ENCODE measurements at regions not wholly inside any gene's neighbourhood (a gene's known extent, or its start where the extent isn't known, plus 50 kb on each side); places are given as distances from the start of the nearest gene placed in this dataset.

- Mint-ChIP-seq H3K27ac (ENCODE audit: unreplicated experiment) (no peak overlapping the region), H3K4me1 (ENCODE audit: unreplicated experiment) (no peaks in the 10 kb centered on the region), H3K4me3 (ENCODE audit: unreplicated experiment) (no peak overlapping the region), H3K36me3 (ENCODE audit: unreplicated experiment) (no peaks in the 10 kb centered on the region), H3K27me3 (ENCODE audit: unreplicated experiment) (peaks cover 6% of the 10 kb centered on the region), H3K9me3 (ENCODE audit: unreplicated experiment) (no peaks in the 10 kb centered on the region)
- DNase-seq (ENCODE audit: extremely low spot score, unreplicated experiment): no peak
- TF ChIP-seq, protein P1, sequence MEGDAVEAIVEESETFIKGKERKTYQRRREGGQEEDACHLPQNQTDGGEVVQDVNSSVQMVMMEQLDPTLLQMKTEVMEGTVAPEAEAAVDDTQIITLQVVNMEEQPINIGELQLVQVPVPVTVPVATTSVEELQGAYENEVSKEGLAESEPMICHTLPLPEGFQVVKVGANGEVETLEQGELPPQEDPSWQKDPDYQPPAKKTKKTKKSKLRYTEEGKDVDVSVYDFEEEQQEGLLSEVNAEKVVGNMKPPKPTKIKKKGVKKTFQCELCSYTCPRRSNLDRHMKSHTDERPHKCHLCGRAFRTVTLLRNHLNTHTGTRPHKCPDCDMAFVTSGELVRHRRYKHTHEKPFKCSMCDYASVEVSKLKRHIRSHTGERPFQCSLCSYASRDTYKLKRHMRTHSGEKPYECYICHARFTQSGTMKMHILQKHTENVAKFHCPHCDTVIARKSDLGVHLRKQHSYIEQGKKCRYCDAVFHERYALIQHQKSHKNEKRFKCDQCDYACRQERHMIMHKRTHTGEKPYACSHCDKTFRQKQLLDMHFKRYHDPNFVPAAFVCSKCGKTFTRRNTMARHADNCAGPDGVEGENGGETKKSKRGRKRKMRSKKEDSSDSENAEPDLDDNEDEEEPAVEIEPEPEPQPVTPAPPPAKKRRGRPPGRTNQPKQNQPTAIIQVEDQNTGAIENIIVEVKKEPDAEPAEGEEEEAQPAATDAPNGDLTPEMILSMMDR (IDR thresholded peaks at IDR 0.05): no peak
Measured at GRCh38 chr3:87558492-87558891, 282.1 kb upstream of the POU1F1 start.

- TF ChIP-seq, protein P1 (IDR thresholded peaks at IDR 0.05): no peak
- Mint-ChIP-seq H3K4me3 (ENCODE audit: unreplicated experiment) (no peak overlapping the region), H3K27me3 (ENCODE audit: unreplicated experiment) (peaks cover 18% of the 10 kb centered on the region), H3K4me1 (ENCODE audit: unreplicated experiment) (no peaks in the 10 kb centered on the region), H3K9me3 (ENCODE audit: unreplicated experiment) (no peaks in the 10 kb centered on the region), H3K27ac (ENCODE audit: unreplicated experiment) (no peak overlapping the region), H3K36me3 (ENCODE audit: unreplicated experiment) (no peaks in the 10 kb centered on the region)
- no peak for DNase-seq (ENCODE audit: extremely low spot score, unreplicated experiment)
Measured at GRCh38 chr3:87555290-87555689, 278.9 kb upstream of the POU1F1 start.

DNA sequence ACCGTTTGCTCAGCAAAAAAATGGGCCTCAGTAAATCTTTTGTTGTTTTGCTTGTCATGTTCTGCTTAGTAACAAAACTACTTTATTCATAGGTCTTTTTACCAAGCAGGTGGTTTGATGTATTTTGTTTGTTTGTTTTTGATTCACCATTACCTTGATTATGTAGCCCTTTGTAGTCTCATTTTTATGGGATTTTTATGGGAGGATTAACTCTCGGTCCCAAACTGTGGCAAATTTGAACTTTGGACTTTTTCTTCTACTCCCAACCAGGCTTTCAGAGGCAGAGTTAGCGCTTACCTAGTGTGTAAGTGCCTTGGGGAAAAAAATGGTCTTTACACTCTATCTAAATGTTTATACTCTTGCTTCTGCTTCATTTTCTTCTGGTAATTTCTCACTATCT lies 276.7 kb upstream of the POU1F1 start:
- no peak overlapping the region for H3K27ac Mint-ChIP-seq (ENCODE audit: unreplicated experiment)
- DNase-seq (ENCODE audit: extremely low spot score, unreplicated experiment): no peak
- TF ChIP-seq, protein P1 (IDR thresholded peaks at IDR 0.05): no peak
- no peaks in the 10 kb centered on the region for H3K9me3 Mint-ChIP-seq (ENCODE audit: unreplicated experiment)
- H3K36me3 Mint-ChIP-seq (ENCODE audit: unreplicated experiment): no peaks in the 10 kb centered on the region
- peaks cover 24% of the 10 kb centered on the region for H3K27me3 Mint-ChIP-seq (ENCODE audit: unreplicated experiment)
- no peak overlapping the region for H3K4me3 Mint-ChIP-seq (ENCODE audit: unreplicated experiment)
- no peaks in the 10 kb centered on the region for H3K4me1 Mint-ChIP-seq (ENCODE audit: unreplicated experiment)

DNA sequence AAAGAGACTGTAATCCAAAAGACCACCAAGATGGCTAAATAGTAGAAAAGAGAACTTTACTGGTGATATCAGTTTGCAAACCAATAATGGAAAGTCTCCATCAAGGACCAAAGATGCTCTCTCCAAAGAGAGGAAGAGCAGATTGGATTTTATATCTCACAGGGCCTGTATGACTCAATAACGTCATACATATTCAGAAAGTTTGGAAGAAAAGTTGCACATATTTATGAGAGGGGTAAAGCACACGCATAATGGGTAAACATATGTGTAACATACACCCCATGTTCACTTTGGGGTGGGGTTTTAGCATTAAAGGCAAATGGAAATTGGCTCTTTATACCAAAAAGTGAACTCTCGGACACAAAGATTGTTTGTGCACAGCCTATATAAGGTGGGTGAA lies 274.5 kb upstream of the POU1F1 start:
- no peak overlapping the region for H3K27ac Mint-ChIP-seq (ENCODE audit: unreplicated experiment)
- TF ChIP-seq, protein P1 (IDR thresholded peaks at IDR 0.05): no peak
- no peaks in the 10 kb centered on the region for H3K9me3 Mint-ChIP-seq (ENCODE audit: unreplicated experiment)
- no peaks in the 10 kb centered on the region for H3K4me1 Mint-ChIP-seq (ENCODE audit: unreplicated experiment)
- H3K27me3 Mint-ChIP-seq (ENCODE audit: unreplicated experiment): peaks cover 30% of the 10 kb centered on the region
- H3K4me3 Mint-ChIP-seq (ENCODE audit: unreplicated experiment): no peak overlapping the region
- no peak for DNase-seq (ENCODE audit: extremely low spot score, unreplicated experiment)
- H3K36me3 Mint-ChIP-seq (ENCODE audit: unreplicated experiment): no peaks in the 10 kb centered on the region

DNA sequence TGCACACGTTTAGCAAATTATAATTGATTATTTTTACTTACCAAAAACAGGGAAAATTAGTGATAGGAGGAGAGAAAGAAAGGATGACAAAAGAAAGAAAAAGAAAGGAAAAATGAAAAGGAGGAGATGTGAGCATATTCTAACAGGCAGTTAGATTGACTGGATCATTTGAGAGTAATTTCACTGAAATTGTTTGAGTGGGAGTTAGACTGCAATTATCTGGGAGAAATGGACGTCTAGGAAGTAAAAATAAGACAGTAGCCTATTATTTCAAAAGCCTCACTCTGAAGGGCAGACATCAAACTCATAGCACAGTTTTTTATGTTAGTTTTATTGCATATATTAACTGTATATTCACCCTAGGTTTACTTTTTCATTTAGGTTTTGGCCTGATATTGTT lies 272.8 kb upstream of the POU1F1 start:
- H3K27ac Mint-ChIP-seq (ENCODE audit: unreplicated experiment): no peak overlapping the region
- TF ChIP-seq, protein P1 (IDR thresholded peaks at IDR 0.05): no peak
- no peak for DNase-seq (ENCODE audit: extremely low spot score, unreplicated experiment)
- H3K4me3 Mint-ChIP-seq (ENCODE audit: unreplicated experiment): no peak overlapping the region
- no peaks in the 10 kb centered on the region for H3K4me1 Mint-ChIP-seq (ENCODE audit: unreplicated experiment)
- H3K9me3 Mint-ChIP-seq (ENCODE audit: unreplicated experiment): no peaks in the 10 kb centered on the region
- peaks cover 33% of the 10 kb centered on the region for H3K27me3 Mint-ChIP-seq (ENCODE audit: unreplicated experiment)
- no peaks in the 10 kb centered on the region for H3K36me3 Mint-ChIP-seq (ENCODE audit: unreplicated experiment)

All from osteocyte (in vitro differentiated cells).